ENCODE measurements at regions not wholly inside any gene's neighbourhood (a gene's known extent, or its start where the extent isn't known, plus 50 kb on each side); places are given as distances from the start of the nearest gene placed in this dataset.

DNA sequence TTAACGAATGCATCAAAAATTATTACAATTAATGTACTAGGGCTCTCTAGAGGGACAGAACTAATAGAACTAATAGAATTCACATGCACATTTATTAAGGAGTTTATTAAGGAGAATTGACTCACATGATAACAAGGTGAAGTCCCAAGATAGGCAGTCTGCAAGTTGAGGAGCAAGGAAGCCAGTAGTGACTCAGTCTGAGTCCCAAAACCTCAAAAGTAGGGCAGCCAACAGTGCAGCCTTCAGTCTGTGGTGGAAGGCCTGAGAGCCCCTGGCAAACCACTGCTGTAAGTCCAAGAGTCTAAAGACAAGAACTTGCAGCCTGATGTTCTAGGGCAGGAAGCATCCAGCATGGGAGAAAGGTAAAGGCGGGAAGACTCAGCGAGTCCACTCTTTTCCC is 633.8 kb downstream of the SEMA5A start:
- Histone ChIP-seq H3K4me2 (ENCODE audit: insufficient read depth, low read length) (no peak overlapping the region), H3K4me3 (replicated peaks in 1 of 3; ENCODE audit: insufficient read depth in 1 of 3, low read depth in 1 of 3, low read length in 3 of 3) (no peak overlapping the region), H3K36me3 (ENCODE audit: control insufficient read depth in 2 of 2, extremely low read depth in 1 of 2, insufficient read depth in 2 of 2, low read length in 2 of 2) (no peaks in the 10 kb centered on the region), H3K9me3 (replicated peaks; ENCODE audit: control insufficient read depth, insufficient read depth, low read length) (no peaks in the 10 kb centered on the region), H3K27me3 (ENCODE audit: control insufficient read depth in 2 of 2, insufficient read depth in 2 of 2, low read length in 2 of 2) (no peaks in the 10 kb centered on the region), H2AFZ (ENCODE audit: low read depth, low read length) (no peak overlapping the region), H3K79me2 (ENCODE audit: control insufficient read depth, insufficient read depth, low read length) (no peaks in the 10 kb centered on the region), H4K20me1 (replicated peaks; ENCODE audit: control insufficient read depth, extremely low read depth, insufficient read depth, low read length) (no peaks in the 10 kb centered on the region), H3K27ac (ENCODE audit: insufficient read depth, low read depth, low read length) (no peak overlapping the region), H3K9me1 (replicated peaks; ENCODE audit: control insufficient read depth, extremely low read depth, insufficient read depth, low read length) (no peaks in the 10 kb centered on the region), H3K4me1 (ENCODE audit: control insufficient read depth, extremely low read depth, insufficient read depth, low read length) (no peaks in the 10 kb centered on the region), H3K9ac (replicated peaks; ENCODE audit: extremely low read depth, insufficient read depth, low read length) (no peak overlapping the region)
- POLR2A ChIA-PET, result no interaction called here
- CTCF ChIA-PET, result no interaction called here
- TF ChIP-seq GATA2 (IDR thresholded peaks at IDR 0.05; ENCODE audit: insufficient read depth, insufficient read length, low read depth, low read length) (no peak), MYC (IDR thresholded peaks at IDR 0.05; ENCODE audit: low read depth, low read length) (no peak)
- FAIRE-seq (no peak), DNase-seq (ENCODE audit: low read depth, low spot score) (no peak)
- dilution Hi-C loops (cut with MboI; ENCODE audit: extremely low pct_ligation_motif_present, low sequenced_read_pairs), result no loop called here
- no TSS peak for BruUV-seq (replicated peaks)
- intact Hi-C loops (cut with micrococcal nuclease), result no loop called here

- Histone ChIP-seq H3K36me3 (ENCODE audit: control insufficient read depth in 2 of 2, extremely low read depth in 1 of 2, insufficient read depth in 2 of 2, low read length in 2 of 2) (no peaks in the 10 kb centered on the region), H3K9me3 (replicated peaks; ENCODE audit: control insufficient read depth, insufficient read depth, low read length) (no peaks in the 10 kb centered on the region), H3K27ac (ENCODE audit: insufficient read depth, low read depth, low read length) (no peak overlapping the region), H3K4me3 (replicated peaks in 1 of 3; ENCODE audit: insufficient read depth in 1 of 3, low read depth in 1 of 3, low read length in 3 of 3) (no peak overlapping the region), H3K9ac (replicated peaks; ENCODE audit: extremely low read depth, insufficient read depth, low read length) (no peak overlapping the region), H4K20me1 (replicated peaks; ENCODE audit: control insufficient read depth, extremely low read depth, insufficient read depth, low read length) (no peaks in the 10 kb centered on the region), H3K79me2 (ENCODE audit: control insufficient read depth, insufficient read depth, low read length) (no peaks in the 10 kb centered on the region), H3K27me3 (ENCODE audit: control insufficient read depth in 2 of 2, insufficient read depth in 2 of 2, low read length in 2 of 2) (no peaks in the 10 kb centered on the region), H3K4me2 (ENCODE audit: insufficient read depth, low read length) (no peak overlapping the region), H3K9me1 (replicated peaks; ENCODE audit: control insufficient read depth, extremely low read depth, insufficient read depth, low read length) (no peaks in the 10 kb centered on the region), H2AFZ (ENCODE audit: low read depth, low read length) (no peak overlapping the region), H3K4me1 (ENCODE audit: control insufficient read depth, extremely low read depth, insufficient read depth, low read length) (no peaks in the 10 kb centered on the region)
- no peak for FAIRE-seq
- POLR2A ChIA-PET, result no interaction called here
- DNase-seq (ENCODE audit: low read depth, low spot score), result no peak
- TF ChIP-seq POLR2A (IDR thresholded peaks at IDR 0.05; ENCODE audit: low read depth, low read length), result no peak
- TF ChIP-seq EZH2 (IDR thresholded peaks at IDR 0.05; ENCODE audit: borderline replicate concordance, low read depth, low read length, severe bottlenecking), result no peak
- TF ChIP-seq MYC (IDR thresholded peaks at IDR 0.05; ENCODE audit: low read depth, low read length), result no peak
- TF ChIP-seq CTCF (IDR thresholded peaks at IDR 0.05; ENCODE audit: extremely low read depth in 1 of 2, insufficient read depth in 1 of 2, low read depth in 1 of 2, low read length in 2 of 2), result no peak
- TF ChIP-seq MAX (IDR thresholded peaks at IDR 0.05; ENCODE audit: insufficient read depth, insufficient read length), result no peak
- TF ChIP-seq JUN (IDR thresholded peaks at IDR 0.05; ENCODE audit: borderline replicate concordance, insufficient read depth, insufficient read length, low read depth), result no peak
- TF ChIP-seq POLR2AphosphoS5 (IDR thresholded peaks at IDR 0.05; ENCODE audit: insufficient read depth, low read depth, low read length), result no peak
- no peak for TF ChIP-seq FOS (IDR thresholded peaks at IDR 0.05; ENCODE audit: borderline replicate concordance, insufficient read depth, low read length)
- TF ChIP-seq GATA2 (IDR thresholded peaks at IDR 0.05; ENCODE audit: insufficient read depth, insufficient read length, low read depth, low read length), result no peak
- CTCF ChIA-PET, result no interaction called here
- intact Hi-C loops (cut with micrococcal nuclease), result no loop called here
- dilution Hi-C loops (cut with MboI; ENCODE audit: extremely low pct_ligation_motif_present, low sequenced_read_pairs), result no loop called here
- no TSS peak for BruUV-seq (replicated peaks)
These were observed 632.4 kb downstream of the SEMA5A start for GRCh38 chr5:8913522-8913921.

Data from endothelial cell of umbilical vein (primary cell).